Smooth muscle cell (in vitro differentiated cells): ENCODE measurements at regions not wholly inside any gene's neighbourhood (a gene's known extent, or its start where the extent isn't known, plus 50 kb on each side); places are given as distances from the start of the nearest gene placed in this dataset.

Experiments
- DNase-seq: peaks from one replicate; lab custom pipeline; 2025; ENCODE audit not compliant: unreplicated experiment; lab: John Stamatoyannopoulos, UW
- H2AFZ ChIP-seq: fragments of 200-600 bp; sonication (generic); 2 replicates; pipeline ENCODE4 v1.6.0; 2016; ENCODE audit warnings: antibody characterized with exemption, low read depth, mild to moderate bottlenecking
- H3F3A ChIP-seq: fragments of 200-600 bp; sonication (generic); 2 replicates; pipeline ENCODE4 v1.6.0; 2017; ENCODE audit warnings: antibody characterized with exemption, low read depth
- H3K27ac ChIP-seq: fragments of 200-600 bp; sonication (generic); 2 replicates; pipeline ENCODE4 v1.5.1; 2016; ENCODE audit warnings: low read depth, mild to moderate bottlenecking
- H3K27me3 ChIP-seq: fragments of 200-600 bp; sonication (generic); 2 replicates; pipeline ENCODE4 v1.6.1; 2016; ENCODE audit warnings: low read depth, mild to moderate bottlenecking
- H3K36me3 ChIP-seq: fragments of 200-600 bp; sonication (generic); 2 replicates; pipeline ENCODE4 v1.5.1; 2016; ENCODE audit warnings: low read depth
- H3K4me1 ChIP-seq: fragments of 200-600 bp; sonication (generic); 2 replicates; pipeline ENCODE4 v1.5.1; 2016; ENCODE audit warnings: low read depth
- H3K4me2 ChIP-seq: fragments of 200-600 bp; sonication (generic); 2 replicates; pipeline ENCODE4 v1.6.0; 2016; ENCODE audit warnings: mild to moderate bottlenecking
- H3K4me3 ChIP-seq: fragments of 200-600 bp; sonication (generic); 2 replicates; pipeline ENCODE4 v1.5.1; 2016; ENCODE audit warnings: mild to moderate bottlenecking
- H3K79me2 ChIP-seq: fragments of 200-600 bp; sonication (generic); 2 replicates; pipeline ENCODE4 v1.6.0; 2016; ENCODE audit warnings: low read depth, mild to moderate bottlenecking
- H3K9ac ChIP-seq: fragments of 200-600 bp; sonication (generic); 2 replicates; pipeline ENCODE4 v1.6.0; 2016; ENCODE audit warnings: low read depth
- H3K9me3 ChIP-seq: fragments of 200-600 bp; sonication (generic); replicated peaks from 2 replicates; pipeline ENCODE4 v1.5.1; 2016; ENCODE audit warnings: low read depth
- H4K20me1 ChIP-seq: fragments of 200-600 bp; sonication (generic); 2 replicates; pipeline ENCODE4 v1.6.0; 2016; ENCODE audit warnings: low read depth
- CTCF ChIP-seq: fragments of 200-600 bp; sonication (generic); IDR thresholded peaks from 2 replicates; pipeline ENCODE4 v1.5.1; 2017; ENCODE audit warnings: borderline replicate concordance, mild to moderate bottlenecking, antibody characterized with exemption; ENCODE audit not compliant: insufficient read depth, poor library complexity, severe bottlenecking
- WGBS: methylation state at CpG from one replicate; pipeline ENCODE4 v1.1.7; 2016; ENCODE audit warnings: low lambda C conversion rate; 5-methylcytosine and 5-hydroxymethylcytosine counted together

- H3K27me3 ChIP-seq = no peaks in the 10 kb centered on the region
- no peak for TF ChIP-seq CTCF
- H3F3A ChIP-seq = no peaks in the 10 kb centered on the region
- no peak overlapping the region for H3K9ac ChIP-seq
- no peak overlapping the region for H3K4me3 ChIP-seq
- H3K9me3 ChIP-seq = no peaks in the 10 kb centered on the region
- no peaks in the 10 kb centered on the region for H3K79me2 ChIP-seq
- H3K4me1 ChIP-seq = no peaks in the 10 kb centered on the region
- H3K4me2 ChIP-seq = no peak overlapping the region
- 86% methylated on average over 6 of the region's 9 CpGs for WGBS
- no peaks in the 10 kb centered on the region for H4K20me1 ChIP-seq
- H2AFZ ChIP-seq = no peak overlapping the region
- H3K36me3 ChIP-seq = no peaks in the 10 kb centered on the region
- DNase-seq = no peak
- H3K27ac ChIP-seq = no peak overlapping the region
These were observed 108.7 kb upstream of the ETV6 start for GRCh38 chr12:11540615-11541310.

GRCh38 chr12:11542599-11542998, 106.9 kb upstream of the ETV6 start:
- no peaks in the 10 kb centered on the region for H3K9me3 ChIP-seq
- no peak for TF ChIP-seq CTCF
- H3K27me3 ChIP-seq = no peaks in the 10 kb centered on the region
- H3K9ac ChIP-seq = no peak overlapping the region
- no peak for DNase-seq
- no peaks in the 10 kb centered on the region for H3K36me3 ChIP-seq
- H2AFZ ChIP-seq = no peak overlapping the region
- H3K79me2 ChIP-seq = no peaks in the 10 kb centered on the region
- no peaks in the 10 kb centered on the region for H4K20me1 ChIP-seq
- 86% methylated on average over 3 of the region's 3 CpGs for WGBS
- no peak overlapping the region for H3K4me2 ChIP-seq
- no peaks in the 10 kb centered on the region for H3F3A ChIP-seq
- no peaks in the 10 kb centered on the region for H3K4me1 ChIP-seq
- no peak overlapping the region for H3K27ac ChIP-seq
- H3K4me3 ChIP-seq = no peak overlapping the region

GRCh38 chr12:11543457-11544158, 105.9 kb upstream of the ETV6 start:
- no peak for TF ChIP-seq CTCF
- no peak overlapping the region for H3K4me2 ChIP-seq

More at GRCh38 chr12:11543457-11544158, 105.9 kb upstream of the ETV6 start:
- H4K20me1 ChIP-seq = no peaks in the 10 kb centered on the region
- no peaks in the 10 kb centered on the region for H3K9me3 ChIP-seq
- WGBS = 84% methylated on average over 7 of the region's 7 CpGs
- no peaks in the 10 kb centered on the region for H3K36me3 ChIP-seq
- H3F3A ChIP-seq = no peaks in the 10 kb centered on the region
- no peaks in the 10 kb centered on the region for H3K79me2 ChIP-seq
- no peaks in the 10 kb centered on the region for H3K27me3 ChIP-seq
- H3K27ac ChIP-seq = no peak overlapping the region
- H3K4me1 ChIP-seq = no peaks in the 10 kb centered on the region
- H3K9ac ChIP-seq = no peak overlapping the region
- H2AFZ ChIP-seq = no peak overlapping the region
- DNase-seq = no peak
- no peak overlapping the region for H3K4me3 ChIP-seq
